HG02678 (cell line): ENCODE measurements at regions not wholly inside any gene's neighbourhood (a gene's known extent, or its start where the extent isn't known, plus 50 kb on each side); places are given as distances from the start of the nearest gene placed in this dataset.

Experiments
- ATAC-seq: cut with Tn5 transposase; IDR thresholded peaks from one replicate; pipeline ENCODE4 v1.9.1; 2021; ENCODE audit warnings: mild to moderate bottlenecking, moderate library complexity; ENCODE audit not compliant: unreplicated experiment

DNA sequence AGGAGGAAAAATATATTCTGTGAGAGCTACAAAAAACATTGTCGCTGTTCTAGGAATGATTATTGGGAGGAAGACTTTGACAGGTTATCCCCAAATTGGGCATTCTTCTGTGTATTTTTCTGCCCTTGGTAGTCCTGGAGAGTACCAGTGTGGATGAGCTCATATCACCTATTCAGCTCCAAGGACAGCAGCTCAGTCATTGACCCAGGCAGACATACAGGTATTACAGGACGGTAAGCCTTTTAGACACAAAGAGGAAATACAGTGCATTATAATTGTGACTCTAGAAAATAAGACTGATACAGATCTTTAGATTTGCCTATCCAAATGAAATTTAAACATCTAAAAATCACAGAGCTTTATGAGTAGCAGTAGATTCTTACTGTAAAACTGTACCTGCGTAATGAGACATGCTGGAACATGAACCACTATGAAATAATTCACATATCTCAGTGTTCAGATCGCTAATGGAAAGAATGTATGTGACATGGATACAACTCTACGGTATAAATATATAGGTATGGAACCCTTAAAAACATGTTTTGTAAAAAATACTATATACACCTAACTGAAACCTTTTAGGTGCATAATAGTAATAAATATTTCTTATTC, 56.0 kb downstream of the PLK2 start:
- no peak for ATAC-seq

DNA sequence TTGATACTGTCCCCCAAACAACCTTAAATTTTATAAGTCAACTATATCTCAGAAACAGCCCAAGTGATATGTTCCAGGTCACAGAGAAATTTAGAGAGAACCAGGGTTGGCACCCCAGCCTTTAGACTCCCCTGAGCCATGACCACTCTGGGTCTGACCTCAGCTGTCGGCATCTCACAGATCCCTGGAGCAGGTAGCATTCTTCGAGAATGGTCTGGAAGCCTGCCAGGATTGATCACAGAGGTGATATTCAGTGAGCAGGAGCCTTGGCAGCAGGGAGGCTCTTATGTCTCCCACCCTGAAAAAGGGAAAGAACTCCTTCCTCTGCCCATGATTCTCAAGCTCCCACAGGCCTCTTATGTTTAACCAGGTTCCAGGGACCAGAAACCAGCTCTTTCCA, 58.2 kb downstream of the PLK2 start:
- no peak for ATAC-seq

DNA sequence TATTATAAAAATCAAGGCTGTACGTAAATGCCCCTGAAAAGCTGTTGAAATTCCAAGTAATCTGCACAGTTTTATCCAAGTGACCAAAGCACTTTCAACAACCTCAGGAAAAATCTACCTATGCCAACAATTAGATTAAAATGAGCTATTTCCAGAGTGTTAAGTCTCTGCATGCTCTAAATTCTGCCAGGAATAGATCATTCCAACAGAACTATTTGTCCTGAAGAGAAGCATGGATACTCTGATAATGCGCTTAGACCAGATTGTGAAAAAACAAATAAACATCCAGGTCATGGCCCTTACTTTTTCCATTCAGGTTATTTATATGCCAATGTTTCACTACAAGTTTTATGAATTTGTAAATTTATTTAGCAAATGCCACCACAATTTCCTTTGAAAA, 59.1 kb downstream of the PLK2 start:
- ATAC-seq, result no peak

DNA sequence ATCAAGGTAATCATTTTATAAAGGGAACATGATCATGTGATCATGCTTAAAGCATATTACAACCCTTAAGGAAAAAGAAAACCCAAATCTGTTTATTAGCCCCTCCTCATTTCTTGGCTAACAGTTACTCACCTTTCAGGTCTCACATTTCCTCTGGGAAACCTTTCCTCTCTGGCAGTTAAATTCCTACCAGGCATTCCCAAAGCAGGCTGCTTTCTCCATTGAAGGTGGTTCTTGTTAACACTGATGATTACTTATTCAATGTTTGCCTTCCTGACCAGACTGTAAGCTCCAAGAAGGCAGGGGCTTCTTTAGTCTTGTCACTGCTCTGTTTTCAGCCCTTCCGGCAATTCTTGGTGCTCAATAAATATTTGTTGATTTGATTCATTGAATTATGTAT, 59.9 kb downstream of the PLK2 start:
- no peak for ATAC-seq

DNA sequence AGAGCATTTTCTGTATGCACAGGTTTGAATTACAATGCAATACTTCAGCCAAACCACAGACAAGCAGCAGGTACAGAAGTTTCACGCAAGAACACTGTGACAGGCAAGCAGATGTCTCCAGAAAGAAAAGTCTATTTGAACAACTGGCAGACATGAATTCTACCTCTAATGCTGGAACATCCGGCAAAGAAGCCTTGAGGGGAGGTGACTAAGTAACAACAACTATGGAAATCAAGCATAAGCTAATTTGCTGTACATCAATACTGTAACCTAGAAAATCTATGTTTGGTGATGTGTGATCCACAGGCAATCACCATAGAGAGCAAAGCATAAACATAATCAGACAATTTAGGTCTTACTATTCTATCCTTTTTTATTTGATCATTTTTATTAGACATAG, 65.5 kb downstream of the PLK2 start:
- ATAC-seq, result no peak

DNA sequence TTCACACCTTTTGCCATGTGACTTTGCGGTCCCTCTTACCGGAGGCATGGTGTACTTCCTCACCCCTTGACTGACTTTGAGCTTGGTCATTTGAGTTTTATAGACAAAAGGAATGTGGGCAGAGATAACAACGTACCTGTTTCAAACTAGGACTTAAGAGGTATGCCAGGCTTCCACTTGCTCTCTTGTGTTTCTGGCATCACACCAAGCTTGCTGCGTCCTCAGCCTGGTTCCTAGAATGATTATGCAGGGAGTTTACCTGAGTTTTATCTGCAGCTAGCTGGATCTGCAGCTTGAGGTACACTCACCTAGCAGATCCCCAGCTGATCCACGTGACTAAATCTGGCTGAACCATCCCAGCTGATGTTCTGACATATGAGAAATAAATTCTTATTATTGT, 66.2 kb downstream of the PLK2 start:
- ATAC-seq, result no peak

DNA sequence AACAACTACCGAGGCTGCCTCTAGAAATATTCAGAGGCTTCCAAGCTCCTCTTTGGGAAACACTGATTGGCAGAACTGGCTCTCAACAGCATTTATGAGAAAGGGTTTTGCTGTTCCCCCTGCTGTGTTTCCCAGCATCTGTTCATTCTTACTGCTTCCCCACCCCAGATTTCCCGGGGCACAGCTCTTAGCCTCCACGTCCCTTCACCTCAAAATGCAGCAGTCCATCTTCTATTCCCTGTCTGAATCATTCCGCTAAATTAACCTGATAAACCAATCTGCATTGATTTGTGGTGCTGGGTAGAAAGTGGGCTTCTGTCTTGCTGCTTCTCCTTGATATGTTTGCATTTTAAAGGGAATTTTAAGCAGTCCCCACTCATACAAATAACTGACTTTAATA, 67.4 kb downstream of the PLK2 start:
- ATAC-seq, result no peak

DNA sequence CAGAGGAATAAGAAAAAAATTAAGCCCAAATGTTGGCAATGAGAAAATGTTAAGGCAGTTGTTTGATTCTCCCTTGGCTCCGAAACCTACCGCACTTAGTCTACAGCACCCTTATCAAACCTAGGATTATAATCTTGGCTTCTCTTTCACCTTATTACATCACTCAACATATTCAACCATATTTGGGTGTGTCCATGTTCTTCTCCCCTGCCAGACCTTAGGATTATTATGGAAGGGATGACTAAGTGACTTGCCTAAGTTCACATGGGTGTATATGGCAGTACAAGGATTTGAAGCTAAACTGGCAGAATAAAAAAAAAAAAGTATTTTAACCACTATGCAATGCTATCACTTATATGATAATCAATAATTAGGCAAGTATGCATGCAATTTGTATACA, 76.4 kb downstream of the PLK2 start:
- ATAC-seq, result no peak

DNA sequence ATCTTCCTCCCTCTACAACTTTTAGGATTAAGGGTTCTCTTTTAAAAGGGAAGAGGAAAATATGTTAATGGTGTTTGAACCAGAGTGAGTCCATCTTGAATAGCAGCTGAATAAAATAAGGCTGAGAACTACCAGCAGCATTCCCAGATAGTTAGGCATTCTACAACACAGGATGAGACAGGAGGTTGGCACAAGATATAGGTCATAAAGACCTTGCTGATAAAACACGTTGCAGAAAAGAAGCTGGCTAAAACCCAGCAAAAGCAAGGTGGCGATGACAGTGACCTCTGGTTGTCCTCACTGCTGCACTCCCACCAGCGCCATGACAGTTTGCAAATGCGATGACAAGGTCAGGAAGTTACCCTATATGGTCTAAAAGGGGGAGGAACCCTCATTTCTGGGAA, 77.8 kb downstream of the PLK2 start:
- no peak for ATAC-seq

DNA sequence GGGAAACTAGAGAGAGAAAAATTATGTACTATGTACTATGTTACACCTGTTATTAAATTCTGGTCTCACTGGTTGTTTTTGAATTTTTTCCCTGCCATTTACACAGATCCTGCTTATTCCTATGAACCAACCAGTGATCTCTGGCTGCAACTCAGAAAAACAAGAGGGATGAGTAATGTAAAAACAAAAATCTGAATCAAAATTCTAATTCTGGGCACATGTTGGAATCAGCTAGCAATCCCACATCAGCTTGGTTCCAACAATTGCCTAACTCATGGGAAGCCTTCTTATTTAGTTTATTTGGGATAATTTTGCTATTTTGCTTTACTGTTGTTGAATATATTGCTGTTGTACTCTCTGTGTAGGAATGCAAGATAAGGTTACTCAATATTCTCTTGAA, 78.3 kb downstream of the PLK2 start:
- ATAC-seq, result no peak

DNA sequence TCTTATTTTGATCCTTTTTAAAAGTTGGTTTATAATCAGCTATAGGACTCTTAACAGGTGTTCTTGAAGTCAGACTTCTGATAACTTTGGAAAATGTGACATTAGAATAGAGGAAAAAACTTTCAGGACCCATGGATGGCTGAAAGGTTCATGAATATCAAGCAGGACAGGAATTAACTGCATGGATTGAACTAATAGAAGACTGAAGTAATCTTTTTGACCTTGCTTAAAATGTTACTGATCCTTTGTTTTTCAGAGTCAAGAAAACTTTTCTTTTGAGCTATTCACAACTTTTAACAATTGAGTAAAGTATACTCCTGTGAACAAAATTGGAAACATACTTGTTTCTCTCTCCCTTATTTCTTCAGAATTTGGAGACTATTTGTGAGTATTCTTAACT, 79.2 kb downstream of the PLK2 start:
- no peak for ATAC-seq

DNA sequence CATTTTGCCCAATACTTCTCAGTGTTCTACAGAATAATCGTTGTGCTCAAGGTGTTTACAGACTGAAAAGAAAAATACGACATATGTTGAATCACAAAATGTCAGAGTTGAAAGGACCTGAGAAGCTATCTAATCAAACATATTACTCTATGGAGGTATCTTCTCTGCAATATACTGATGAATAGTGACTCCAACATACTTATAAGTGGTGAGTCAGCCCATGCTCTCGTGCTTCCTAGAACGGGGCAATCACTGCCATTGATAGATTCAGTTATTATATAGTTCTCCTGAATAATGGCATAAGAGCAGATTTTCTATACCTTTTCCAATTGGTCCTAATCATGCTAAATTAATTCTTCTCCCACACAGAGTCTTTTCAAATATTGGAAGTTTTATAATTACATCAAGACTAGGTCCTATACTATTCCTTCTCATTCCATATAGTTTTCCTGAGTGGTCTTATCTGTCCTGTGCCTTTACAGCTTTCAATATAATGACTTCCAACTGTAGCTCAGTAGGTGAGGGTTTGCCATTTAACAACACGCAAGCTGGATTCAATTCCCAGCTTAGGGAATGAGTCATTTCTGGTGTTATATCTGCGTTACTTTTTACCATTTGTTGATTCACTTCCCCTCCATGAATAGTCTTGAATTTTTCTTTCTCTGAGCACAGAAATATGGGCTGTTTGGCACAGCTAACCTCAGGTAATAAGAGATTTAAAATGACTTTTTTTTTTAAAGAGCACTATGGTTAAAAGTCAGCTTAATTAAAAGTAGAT, 81.1 kb downstream of the PLK2 start:
- ATAC-seq, result no peak

DNA sequence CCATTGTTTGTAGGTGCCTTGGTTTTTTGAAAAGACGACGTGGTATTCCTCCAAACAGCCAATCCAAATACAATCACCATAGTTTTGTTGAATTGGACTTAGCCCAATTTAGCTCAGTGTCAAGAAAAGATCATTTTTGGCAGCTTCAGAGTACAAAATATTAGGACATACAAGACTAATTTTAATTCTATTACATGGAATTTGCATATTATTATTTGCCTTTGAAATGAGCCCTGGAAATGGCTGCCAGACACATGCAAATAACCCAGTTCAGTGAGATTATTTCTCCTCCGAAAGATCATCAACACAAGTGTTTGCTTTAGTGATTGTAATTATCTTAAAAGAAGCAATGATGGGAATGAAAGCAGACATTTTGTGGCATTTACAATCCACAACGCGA, 89.3 kb downstream of the PLK2 start:
- no peak for ATAC-seq

DNA sequence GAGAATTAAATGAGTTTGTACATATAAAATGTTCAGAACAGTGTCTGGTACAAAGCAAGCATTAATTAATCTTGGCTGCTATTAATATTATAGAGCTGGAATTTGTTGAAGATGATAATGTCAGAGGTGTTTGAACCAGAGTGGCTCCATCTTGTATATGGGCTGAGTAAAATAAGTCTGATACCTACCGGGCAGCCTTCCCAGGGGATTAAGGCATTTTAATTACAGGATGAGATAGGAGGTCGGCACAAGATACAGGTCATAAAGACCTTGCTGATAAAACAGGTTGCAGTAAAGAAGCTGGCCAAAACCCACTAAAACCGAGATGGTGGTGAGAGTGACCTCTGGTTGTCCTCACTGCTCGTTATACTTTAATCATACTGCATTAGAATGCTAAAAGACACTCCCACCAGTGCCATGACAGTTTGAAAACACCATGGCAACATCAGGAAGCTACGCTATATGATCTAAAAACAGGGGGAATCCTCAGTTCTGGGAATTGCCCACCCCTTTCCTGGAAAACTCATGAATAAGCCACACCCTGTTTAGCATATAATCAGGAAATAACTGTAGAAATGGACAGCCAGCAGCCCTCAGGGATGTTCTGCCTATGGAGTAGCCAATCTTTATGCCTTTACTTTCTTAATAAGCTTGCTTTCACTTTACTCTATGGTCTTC, 90.2 kb downstream of the PLK2 start:
- no peak for ATAC-seq

DNA sequence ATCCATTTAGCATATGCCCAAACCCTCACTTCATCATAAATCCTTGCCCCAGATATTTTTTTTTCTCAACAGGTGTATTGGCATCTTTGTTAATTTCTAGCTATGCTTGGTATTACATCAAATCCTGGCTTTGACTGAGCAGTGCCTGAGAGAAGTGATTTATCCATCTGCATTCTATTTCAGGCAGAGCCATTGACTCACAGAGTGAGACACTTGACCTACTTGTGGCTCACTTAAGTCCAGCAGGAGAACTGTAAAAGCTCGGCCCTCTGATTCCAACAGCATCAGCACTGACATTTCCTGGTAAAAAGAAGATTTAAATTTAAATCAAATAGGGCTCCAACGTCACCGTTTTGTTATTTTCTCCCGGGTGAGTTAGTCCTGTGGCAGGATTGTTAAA, 93.4 kb downstream of the PLK2 start:
- no peak for ATAC-seq

DNA sequence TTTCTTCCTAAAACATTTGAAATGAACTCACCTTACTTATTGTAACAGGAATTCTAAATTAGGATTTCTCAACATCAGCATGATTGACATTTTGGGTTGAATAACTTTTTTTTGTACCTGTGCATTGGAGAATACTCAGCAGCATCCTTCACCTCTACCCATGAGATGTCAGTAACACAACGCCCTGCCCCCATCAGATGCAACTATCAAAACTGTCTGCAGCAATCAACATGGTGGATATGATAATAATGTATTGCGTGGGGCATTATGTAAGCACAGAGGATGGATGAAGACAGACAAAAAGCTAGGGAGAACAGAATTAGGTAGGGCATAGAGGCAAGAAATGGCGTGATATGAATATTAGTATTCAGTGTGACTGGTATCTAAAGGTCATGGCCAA, 94.1 kb downstream of the PLK2 start:
- no peak for ATAC-seq

DNA sequence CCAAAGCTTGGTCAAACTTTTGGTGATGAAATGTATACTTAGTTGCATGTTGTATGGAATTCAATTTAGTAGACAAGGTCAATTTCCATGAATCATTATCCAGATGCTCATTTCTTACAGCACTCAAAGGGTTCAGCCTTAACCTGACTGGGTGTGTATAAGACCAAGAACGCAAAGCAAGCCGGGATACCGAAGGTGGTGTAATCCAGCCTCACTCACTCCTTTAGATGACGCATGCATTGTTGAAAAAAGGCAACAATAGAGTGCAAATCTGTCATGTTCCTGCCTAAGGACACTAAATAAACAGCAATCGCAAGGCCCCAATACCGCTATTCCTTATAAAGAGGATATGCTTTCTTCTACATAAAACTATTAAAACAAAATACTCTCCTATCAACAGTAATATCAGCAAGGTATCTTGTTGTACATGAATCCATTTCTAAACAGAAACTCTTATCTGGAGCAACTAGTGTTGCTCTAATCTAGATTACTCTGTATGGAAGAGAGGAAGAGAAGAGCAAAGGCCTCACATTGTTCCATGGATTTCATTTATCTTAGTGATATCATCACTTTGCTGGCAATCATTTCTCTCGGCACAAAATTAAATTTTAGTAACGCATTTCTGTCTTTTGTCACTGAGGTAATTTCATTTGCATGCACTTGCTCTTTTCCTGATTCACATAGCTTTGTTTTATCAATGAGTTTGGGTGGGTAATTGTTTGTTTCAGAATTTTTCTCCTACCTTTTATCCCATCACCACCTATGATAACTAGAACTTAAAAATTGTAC, 96.2 kb downstream of the PLK2 start:
- ATAC-seq, result no peak

DNA sequence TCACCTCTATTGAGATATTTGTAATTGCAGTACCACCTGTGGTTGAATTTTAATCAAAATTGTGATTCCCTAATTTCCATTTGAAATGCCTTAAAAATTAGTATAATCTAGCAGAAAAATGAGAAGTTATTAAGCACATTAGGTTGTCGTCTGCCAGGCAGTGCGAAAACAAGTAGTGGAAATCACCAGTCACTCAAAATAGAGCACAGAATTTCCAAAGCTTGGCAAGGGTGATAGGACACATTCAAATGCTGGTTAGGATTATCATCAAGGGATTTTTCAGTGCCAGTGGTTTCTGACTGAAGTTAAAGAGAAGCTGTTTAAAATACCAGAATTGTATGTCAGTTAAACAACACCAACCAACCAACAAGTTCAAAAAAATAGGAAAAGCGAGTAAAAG, 97.8 kb downstream of the PLK2 start:
- no peak for ATAC-seq

DNA sequence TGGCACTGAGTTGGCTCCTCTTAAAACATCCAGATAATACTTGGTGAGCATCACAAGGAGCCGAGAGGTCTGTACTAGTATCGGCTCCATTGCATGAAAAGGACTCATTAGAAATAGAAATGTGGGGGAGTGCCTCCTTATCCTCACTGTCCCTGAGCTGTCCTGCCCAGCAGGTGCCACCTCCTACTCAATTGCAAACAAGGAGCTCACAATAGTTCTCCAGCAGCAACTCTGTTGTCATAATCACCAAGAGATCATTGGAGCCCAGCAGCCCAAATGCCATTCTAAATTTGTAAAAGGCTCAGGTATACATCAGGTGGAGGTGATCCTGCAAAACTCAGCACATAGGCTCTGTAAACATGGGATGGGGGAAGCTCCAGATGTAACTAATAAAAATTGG, 99.1 kb downstream of the PLK2 start:
- no peak for ATAC-seq

DNA sequence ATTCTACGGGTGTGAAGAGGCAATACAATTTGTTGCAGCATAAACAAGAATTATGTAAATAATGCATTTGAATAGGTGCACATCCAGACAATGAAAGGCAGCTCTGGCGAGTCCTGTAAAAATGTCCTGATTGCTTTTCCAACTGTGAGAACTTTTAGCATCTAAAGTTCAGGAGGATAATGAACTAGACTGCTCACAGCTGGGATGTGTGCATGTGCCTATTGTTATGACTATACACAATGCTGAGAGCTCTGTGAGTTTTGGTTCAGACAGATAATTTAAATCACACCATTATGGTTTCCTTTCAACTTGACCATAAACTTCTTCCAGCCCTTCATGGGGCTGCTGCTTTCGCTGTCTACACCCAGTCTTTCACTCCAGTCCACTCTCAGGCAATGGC, 99.9 kb downstream of the PLK2 start:
- ATAC-seq, result no peak

DNA sequence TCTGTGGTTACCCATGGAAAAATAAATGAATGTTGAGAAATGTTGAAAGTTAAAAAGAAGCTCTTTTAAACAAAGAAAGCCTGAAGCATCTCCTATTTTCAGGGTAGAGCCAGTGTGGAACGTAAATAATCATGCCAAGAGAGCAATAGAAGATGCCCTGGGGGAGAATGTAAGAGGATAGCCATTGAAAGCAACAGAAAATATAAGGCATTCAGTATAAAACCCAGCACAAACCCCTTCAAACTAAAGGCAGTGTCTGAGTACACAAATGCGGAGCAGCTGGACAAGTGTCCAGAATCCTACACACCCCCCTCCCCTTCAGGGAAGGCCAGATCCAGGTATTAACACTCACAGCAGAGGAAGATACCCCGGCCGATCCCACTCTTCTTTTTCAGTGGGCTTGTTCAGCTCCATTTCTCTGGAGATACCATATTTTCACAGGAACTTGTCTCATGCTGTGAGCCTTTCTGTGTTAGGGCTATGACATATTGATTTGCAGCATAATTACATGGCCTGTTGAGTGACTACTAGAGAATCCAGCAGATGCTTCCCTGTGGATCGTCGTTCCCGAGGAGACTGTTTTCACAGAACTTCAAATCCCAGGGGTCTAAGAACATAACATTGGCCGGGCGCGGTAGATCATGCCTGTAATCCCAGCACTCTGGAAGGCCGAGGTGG, 101.2 kb downstream of the PLK2 start:
- ATAC-seq, result no peak
